Effector memory CD4-positive, alpha-beta T cell (primary cell): ENCODE measurements at regions not wholly inside any gene's neighbourhood (a gene's known extent, or its start where the extent isn't known, plus 50 kb on each side); places are given as distances from the start of the nearest gene placed in this dataset.

Experiments
- DNase-seq, 3 donors: peaks; one replicate each; pipeline ENCODE4 v3.0.0-alpha.2; 2020
- H3K27ac ChIP-seq: 2 replicates; pipeline ENCODE4 v1.7.0; 2013; ENCODE audit warnings: mild to moderate bottlenecking, low read length, moderate library complexity; ENCODE audit not compliant: insufficient read depth, poor library complexity, severe bottlenecking
- H3K27me3 ChIP-seq: replicated peaks from 2 replicates; pipeline ENCODE4 v1.7.0; 2013; ENCODE audit warnings: mild to moderate bottlenecking, low read length; ENCODE audit not compliant: insufficient read depth, control insufficient read depth, poor library complexity, severe bottlenecking
- H3K36me3 ChIP-seq: 2 replicates; pipeline ENCODE4 v1.7.0; 2013; ENCODE audit warnings: mild to moderate bottlenecking, low read length, moderate library complexity; ENCODE audit not compliant: control insufficient read depth, insufficient read depth
- H3K4me1 ChIP-seq: 2 replicates; pipeline ENCODE4 v1.7.0; 2013; ENCODE audit warnings: low read length, mild to moderate bottlenecking; ENCODE audit not compliant: control insufficient read depth, insufficient read depth, poor library complexity, severe bottlenecking
- H3K4me3 ChIP-seq: 2 replicates; pipeline ENCODE4 v1.7.0; 2013; ENCODE audit warnings: low read length, low read depth, mild to moderate bottlenecking; ENCODE audit not compliant: insufficient read depth, poor library complexity, severe bottlenecking
- H3K9me3 ChIP-seq: 2 replicates; pipeline ENCODE4 v1.7.0; 2013; ENCODE audit warnings: mild to moderate bottlenecking, low read length, moderate library complexity; ENCODE audit not compliant: control insufficient read depth

DNA sequence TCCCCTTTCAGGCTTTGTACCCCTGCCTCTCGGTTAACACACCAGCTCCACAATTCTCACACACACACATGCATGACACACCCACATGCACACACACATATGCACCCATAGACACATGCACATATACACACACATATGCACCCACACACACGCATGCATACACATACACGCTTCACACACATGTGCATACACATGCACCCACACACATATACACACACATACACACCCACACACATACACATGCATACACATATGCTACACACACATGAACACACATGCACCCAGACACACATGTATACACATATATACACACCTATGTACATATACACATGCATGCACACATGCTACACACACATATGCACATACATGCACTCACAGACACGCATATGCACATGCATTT is 61.7 kb upstream of the SLC25A33 start:
- Histone ChIP-seq H3K27ac (no peak overlapping the region), H3K9me3 (no peaks in the 10 kb centered on the region), H3K27me3 (no peaks in the 10 kb centered on the region), H3K4me3 (no peak overlapping the region), H3K36me3 (no peaks in the 10 kb centered on the region), H3K4me1 (no peaks in the 10 kb centered on the region)
- no peak for DNase-seq

DNA sequence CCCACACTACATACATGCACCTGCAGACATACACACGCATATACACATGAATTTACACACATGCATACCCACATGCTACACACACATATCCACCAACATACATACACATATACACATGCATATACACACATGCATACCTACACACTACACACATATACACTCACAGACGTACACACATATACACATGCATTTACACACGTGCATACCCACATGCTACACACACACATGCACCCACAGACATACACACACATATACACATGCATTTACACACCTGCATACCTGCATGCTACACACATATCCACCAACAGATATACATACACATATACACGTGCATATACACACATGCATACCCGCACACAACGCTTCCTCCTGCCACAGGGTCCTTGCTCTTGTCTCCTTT is 61.2 kb upstream of the SLC25A33 start:
- H3K27me3 ChIP-seq: no peaks in the 10 kb centered on the region
- H3K36me3 ChIP-seq: no peaks in the 10 kb centered on the region
- DNase-seq: no peak
- H3K4me3 ChIP-seq: no peak overlapping the region
- no peak overlapping the region for H3K27ac ChIP-seq
- H3K4me1 ChIP-seq: no peaks in the 10 kb centered on the region
- no peaks in the 10 kb centered on the region for H3K9me3 ChIP-seq

DNA sequence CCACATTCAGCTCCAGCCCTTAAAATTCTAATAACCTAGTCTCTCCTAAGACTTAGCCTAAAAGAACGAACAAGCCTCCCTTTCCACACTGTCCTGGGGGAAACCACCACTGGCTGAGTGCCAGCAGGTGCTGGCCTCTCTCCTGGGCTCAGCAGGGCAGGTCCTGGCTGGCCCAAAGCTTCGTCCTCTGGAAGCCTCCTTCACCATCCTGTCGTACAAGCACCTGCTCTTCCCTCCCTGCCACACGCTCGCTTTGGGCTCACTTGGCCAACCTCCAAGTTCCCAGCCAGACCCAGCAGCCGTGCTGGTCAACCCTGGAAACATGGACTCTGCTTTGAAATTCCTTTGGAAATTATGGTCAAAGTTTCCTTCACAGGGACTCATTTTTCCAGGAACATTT is 58.2 kb upstream of the SLC25A33 start:
- Histone ChIP-seq H3K27me3 (no peaks in the 10 kb centered on the region), H3K27ac (no peak overlapping the region), H3K4me1 (no peaks in the 10 kb centered on the region), H3K4me3 (no peak overlapping the region), H3K36me3 (no peaks in the 10 kb centered on the region), H3K9me3 (no peaks in the 10 kb centered on the region)
- no peak for DNase-seq

DNA sequence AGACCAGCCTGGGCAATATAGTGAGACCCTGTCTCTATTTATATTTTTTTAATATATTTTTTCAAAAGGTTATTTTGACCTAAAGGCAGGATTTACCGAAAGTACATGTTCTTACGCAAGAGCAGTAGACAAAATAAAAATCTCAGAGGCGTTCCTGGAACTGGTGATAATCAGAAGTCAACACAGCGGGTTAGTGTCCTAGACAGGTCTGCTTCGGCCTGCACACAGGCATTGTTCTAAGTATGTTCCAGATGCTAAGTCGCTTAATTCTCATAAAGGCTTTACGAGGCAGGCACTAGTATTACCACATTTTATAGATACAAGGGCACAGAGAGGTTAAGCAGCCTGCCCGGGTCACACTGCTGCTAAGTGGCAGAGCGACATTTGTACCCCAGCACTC is 56.9 kb upstream of the SLC25A33 start:
- H3K27ac ChIP-seq: no peak overlapping the region
- H3K4me1 ChIP-seq: no peaks in the 10 kb centered on the region
- H3K9me3 ChIP-seq: no peaks in the 10 kb centered on the region
- no peaks in the 10 kb centered on the region for H3K27me3 ChIP-seq
- no peaks in the 10 kb centered on the region for H3K36me3 ChIP-seq
- DNase-seq: no peak
- no peak overlapping the region for H3K4me3 ChIP-seq

DNA sequence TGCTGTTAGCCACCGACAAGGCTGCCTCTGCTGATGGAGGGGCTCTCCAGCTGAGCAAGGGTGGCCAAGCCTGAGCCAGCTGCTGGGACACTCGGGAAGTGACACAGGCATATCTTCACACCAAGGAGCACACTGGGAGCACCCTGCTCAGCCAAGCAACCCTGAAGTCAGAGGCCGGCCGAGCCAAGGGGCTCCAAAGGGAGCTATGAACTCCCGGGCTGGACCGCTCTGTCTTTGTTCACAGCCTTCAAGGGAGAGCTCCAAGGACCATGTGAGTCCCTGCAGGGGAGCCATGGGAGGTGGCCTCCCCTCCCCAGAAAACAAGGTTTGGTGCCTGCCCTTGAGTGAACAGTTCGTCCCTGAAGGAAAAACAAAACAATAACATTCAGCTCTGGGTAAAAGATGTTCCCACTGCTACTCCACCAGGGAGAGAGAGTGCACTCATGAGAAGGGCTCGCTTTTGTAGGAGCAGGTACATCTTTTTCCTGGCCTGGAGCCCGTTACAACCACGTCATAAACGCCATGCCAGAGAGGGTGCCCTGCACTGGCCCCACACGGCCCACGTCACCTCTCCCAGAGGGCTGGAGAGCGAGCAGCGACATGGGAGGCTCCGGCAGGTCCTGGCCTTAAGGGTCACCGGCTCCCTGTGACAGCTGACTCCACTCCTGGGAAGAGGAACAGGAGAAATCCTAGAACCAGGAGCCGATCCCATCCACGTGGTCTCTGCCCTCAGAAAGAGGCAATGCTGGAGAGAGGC is 56.3 kb upstream of the SLC25A33 start:
- DNase-seq: no peak
- no peaks in the 10 kb centered on the region for H3K36me3 ChIP-seq
- no peaks in the 10 kb centered on the region for H3K4me1 ChIP-seq
- H3K9me3 ChIP-seq: no peaks in the 10 kb centered on the region
- H3K4me3 ChIP-seq: no peak overlapping the region
- H3K27me3 ChIP-seq: no peaks in the 10 kb centered on the region
- no peak overlapping the region for H3K27ac ChIP-seq

DNA sequence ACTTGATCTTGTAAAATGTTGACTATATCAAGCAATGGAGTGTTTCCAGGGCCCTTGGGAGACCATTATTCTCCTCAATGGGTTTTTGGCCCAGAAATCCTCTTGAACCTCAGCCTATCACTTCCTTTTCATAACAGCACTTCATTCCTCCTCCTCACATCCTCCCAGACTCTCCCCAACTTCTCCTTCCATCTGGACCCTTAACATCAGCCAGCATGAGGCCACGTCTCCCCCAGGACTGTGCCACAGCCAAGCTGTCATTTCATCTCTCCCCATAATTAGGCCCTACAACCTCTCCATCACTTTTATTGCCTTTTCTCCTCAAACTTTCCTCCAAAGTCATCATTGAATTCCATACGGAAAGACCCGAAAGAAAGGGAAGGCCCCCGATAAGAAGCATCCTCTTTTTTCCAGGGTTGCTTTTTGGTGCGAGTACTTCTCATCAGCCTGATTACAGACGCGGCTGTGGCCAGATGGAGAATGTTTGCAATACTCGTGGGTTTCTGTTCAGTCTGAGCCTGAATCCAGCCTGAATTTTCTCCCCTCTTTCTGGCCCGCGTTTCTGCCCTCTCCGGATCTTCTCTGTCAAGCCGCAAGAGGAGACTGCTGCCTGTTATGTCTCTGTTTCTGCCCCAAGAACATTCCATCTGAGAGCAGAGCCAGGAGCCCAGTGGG is 52.7 kb upstream of the SLC25A33 start:
- DNase-seq: no peak

More for the DNA sequence above, 52.7 kb upstream of the SLC25A33 start:
- Histone ChIP-seq H3K9me3 (no peaks in the 10 kb centered on the region), H3K27ac (no peak overlapping the region), H3K4me1 (peaks cover 4% of the 10 kb centered on the region), H3K27me3 (no peaks in the 10 kb centered on the region), H3K36me3 (no peaks in the 10 kb centered on the region), H3K4me3 (no peak overlapping the region)
